H4 (cell line): ENCODE measurements at regions not wholly inside any gene's neighbourhood (a gene's known extent, or its start where the extent isn't known, plus 50 kb on each side); places are given as distances from the start of the nearest gene placed in this dataset.
"Not testable (repeated sequence)": the region's sequence is repeated elsewhere in the genome, so short reads cannot be mapped to it uniquely, and the experiment has no call there.

Experiments
- DNase-seq: peaks from one replicate; pipeline ENCODE4 v3.0.0-alpha.2; 2015; ENCODE audit warnings: low spot score

GRCh38 chr7:68748934-68749900, 849.1 kb upstream of the AUTS2 start:
- DNase-seq: no peak

- DNase-seq: no peak
Observed at GRCh38 chr7:68752485-68753178, 845.6 kb upstream of the AUTS2 start.

- no peak for DNase-seq
Observed at GRCh38 chr7:68754414-68754813, 843.9 kb upstream of the AUTS2 start.

- DNase-seq: no peak
Observed at GRCh38 chr7:68756986-68757495, 841.2 kb upstream of the AUTS2 start.

- no peak for DNase-seq
Observed at GRCh38 chr7:68760556-68760955, 837.7 kb upstream of the AUTS2 start.

- no peak for DNase-seq
Observed at GRCh38 chr7:68767462-68767861, 830.8 kb upstream of the AUTS2 start.

GRCh38 chr7:68770649-68771048, 827.6 kb upstream of the AUTS2 start:
- no peak for DNase-seq

GRCh38 chr7:68776326-68776725, 821.9 kb upstream of the AUTS2 start:
- DNase-seq: no peak

- peak; percentile 31 for DNase-seq
Observed at GRCh38 chr7:68783684-68784083, 814.6 kb upstream of the AUTS2 start.

GRCh38 chr7:68785036-68785435, 813.2 kb upstream of the AUTS2 start:
- DNase-seq: peak; percentile 66

GRCh38 chr7:68787566-68787965, 810.7 kb upstream of the AUTS2 start:
- DNase-seq: no peak

- DNase-seq: not testable (repeated sequence)
Observed at GRCh38 chr7:68788529-68788928, 809.7 kb upstream of the AUTS2 start.

GRCh38 chr7:68789597-68789996, 808.7 kb upstream of the AUTS2 start:
- DNase-seq: no peak

GRCh38 chr7:68792351-68792750, 805.9 kb upstream of the AUTS2 start:
- no peak for DNase-seq

- no peak for DNase-seq
Observed at GRCh38 chr7:68793513-68793912, 804.8 kb upstream of the AUTS2 start.

- DNase-seq: peak; percentile 57
Observed at GRCh38 chr7:68800316-68800715, 798.0 kb upstream of the AUTS2 start.

- DNase-seq: no peak
Observed at GRCh38 chr7:68805159-68805558, 793.1 kb upstream of the AUTS2 start.

GRCh38 chr7:68807666-68808065, 790.6 kb upstream of the AUTS2 start:
- DNase-seq: no peak

- DNase-seq: no peak
Observed at GRCh38 chr7:68813551-68814080, 784.7 kb upstream of the AUTS2 start.

GRCh38 chr7:68816491-68816890, 781.8 kb upstream of the AUTS2 start:
- no peak for DNase-seq

GRCh38 chr7:68820321-68820720, 778.0 kb upstream of the AUTS2 start:
- no peak for DNase-seq

GRCh38 chr7:68821846-68822245, 776.4 kb upstream of the AUTS2 start:
- DNase-seq: no peak
